NCI-H187 (cell line): ENCODE measurements at regions not wholly inside any gene's neighbourhood (a gene's known extent, or its start where the extent isn't known, plus 50 kb on each side); places are given as distances from the start of the nearest gene placed in this dataset.

Source experiments
- DNase-seq, 2 experiments: peaks; one replicate each; lab custom pipeline; 2025; lab: John Stamatoyannopoulos, UW

DNA sequence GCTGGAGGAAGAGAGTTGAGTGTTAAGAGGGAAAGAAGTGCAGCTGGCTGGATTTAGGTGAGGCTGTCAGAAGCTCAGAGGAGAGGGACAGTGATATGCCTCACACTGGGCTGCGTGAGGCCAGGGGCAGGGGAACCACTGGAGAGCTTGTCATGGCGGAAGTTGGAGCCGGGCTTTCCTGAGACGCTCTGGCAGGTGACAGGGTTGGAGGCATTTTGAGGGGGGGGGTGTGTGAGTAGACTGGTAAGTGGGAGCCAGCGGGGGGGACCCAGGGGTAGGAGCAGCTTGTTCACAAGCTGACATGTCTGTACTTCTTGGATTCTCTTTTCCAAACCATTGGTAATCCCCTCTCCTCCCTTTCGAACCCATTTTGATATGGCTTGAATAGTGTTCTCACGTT, 331.5 kb upstream of the RGMA start:
- no peak for DNase-seq

DNA sequence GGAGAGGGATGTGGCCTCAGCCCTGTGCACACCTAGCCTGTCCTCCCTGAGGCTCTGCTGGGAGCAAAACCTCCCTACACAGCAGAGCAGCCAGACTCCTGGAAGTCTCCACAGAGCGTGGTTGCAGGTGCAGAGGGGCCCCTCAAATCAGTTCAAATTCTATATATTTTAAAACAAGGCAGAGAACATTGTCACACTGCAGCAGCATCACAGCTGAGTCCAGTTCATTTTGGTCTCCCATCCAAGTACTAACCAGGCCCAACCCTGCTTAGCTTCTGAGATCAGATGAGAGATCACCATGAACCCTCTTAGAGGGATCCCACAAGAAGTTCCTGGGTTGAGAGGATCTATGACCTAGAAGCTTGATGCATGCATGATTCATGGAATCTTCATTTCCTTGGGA, 331.0 kb upstream of the RGMA start:
- DNase-seq, result no peak

DNA sequence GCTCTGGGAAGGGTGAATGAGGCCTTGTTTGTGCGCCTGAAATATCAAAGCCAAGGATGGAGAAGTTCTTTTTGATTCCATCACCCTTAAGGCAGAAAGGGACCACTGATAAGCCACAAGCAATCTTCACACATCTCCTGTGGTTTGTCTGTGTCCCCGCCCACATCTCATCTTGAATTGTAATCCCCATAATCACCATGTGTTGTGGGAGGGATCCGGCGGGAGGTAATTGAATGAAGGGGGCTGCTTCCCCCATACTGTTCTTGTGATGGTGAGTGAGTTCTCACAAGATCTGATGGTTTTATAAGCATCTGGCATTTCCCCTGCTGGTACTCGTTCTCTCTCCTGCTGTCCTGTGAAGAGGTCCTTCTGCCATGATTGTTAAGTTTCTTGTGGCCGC, 329.6 kb upstream of the RGMA start:
- DNase-seq, result no peak

DNA sequence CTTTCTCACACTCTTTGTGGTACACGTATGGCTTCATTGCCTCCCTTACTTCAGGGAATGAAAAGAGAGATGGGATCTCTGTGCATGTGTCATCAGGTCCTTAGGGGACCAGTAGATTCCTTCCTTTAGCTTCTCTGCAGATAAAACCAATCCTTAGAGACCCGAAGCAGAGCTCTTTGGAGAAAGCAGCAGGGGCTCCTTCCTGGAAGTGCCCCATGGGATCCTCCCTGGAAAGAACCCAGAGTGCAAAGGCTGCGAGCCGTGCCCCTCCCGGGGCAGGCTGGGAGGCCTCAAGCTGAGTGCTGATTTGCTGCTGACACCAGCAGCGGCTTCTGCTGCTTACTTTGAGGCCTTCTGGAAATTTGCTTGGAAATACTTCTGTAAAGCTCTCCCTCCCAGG, 328.6 kb upstream of the RGMA start:
- no peak for DNase-seq

DNA sequence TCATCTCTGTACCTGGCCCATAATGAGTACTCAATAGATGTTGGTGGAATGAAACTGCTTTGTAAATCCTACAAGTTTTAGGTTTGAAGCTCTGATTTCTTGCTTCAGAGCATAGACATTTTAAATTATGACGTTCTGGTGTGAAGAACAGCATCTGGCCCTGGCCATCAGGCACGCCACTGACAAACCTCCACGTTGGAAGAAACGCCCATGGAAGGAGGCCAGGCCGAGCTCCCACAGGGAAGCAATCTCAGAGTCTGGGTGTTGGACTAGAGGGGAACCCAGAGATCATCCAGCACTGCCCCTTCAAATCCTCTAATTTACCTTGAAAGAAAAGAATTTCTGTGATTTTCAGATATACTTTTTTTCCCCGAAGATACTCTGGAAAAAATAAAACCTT, 328.1 kb upstream of the RGMA start:
- DNase-seq, result no peak

DNA sequence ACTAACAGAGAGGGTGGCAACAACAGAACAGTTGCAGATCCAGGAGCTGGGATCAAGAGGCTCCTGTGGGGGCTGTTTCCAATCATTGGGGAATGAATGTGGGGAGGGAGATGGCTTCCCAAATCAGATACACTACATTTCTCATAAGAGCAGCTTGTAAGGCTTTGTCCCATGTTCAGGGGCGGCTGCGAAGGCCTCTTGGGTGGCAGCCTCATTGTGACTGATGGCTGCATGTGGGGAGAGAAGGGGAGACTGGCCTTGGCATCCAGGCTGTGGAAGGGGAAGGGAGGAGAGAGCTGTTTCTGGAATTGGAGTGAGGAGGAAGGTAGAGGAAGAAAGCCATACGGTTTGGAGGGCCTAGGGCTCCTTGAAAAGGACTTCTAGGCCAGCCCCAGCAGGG, 326.6 kb upstream of the RGMA start:
- DNase-seq, result no peak

DNA sequence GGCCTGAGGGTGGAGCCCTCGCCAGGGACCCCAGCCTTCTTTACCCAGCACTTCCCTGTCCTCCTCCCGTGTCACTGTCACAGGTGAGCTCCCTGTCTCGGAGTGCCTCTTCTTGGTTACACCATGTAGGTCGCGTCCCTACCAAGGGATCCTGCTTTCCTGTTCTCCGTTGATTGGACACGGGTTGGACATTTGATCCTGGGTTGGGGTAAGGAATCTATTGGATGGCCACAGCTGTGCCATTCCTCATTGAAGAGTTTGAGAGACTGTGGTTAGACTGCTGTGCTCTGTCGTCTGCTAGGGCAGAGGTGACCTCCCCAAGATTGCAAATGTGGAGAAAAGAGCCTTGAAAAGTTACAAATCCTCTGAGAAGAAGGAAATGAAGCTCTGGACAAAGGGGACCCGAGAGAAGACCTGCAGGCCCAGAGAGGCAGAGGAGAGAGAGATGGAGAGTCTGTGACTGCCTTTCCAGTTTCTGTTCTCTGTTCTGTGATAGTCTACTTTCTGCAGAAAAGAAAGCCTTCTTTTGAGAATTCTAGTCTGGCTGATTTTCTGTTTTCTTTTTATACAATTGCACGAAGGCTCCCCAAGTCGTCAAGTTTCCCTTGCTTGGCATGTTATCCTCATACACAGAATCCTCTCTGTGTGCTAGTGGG, 325.7 kb upstream of the RGMA start:
- DNase-seq, result no peak

DNA sequence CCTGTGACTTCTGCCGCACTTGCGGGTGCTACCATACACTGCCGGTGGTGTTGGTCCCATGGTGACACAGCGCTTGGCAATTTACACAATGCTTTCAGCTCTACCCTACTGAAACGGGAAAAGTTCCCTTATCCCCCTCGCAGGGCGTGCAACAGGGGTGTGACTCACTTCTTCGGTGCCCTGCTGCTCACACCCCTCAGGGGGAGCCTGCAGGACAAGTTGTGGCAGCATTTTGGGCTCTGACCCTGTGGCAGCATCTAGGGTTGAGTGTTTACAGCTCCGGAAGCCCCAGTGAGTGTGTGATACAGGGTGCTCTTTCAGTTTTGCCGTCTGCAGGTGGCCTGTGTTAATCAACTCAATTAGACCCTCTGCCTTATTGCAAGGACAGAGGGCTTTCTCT, 324.7 kb upstream of the RGMA start:
- no peak for DNase-seq

DNA sequence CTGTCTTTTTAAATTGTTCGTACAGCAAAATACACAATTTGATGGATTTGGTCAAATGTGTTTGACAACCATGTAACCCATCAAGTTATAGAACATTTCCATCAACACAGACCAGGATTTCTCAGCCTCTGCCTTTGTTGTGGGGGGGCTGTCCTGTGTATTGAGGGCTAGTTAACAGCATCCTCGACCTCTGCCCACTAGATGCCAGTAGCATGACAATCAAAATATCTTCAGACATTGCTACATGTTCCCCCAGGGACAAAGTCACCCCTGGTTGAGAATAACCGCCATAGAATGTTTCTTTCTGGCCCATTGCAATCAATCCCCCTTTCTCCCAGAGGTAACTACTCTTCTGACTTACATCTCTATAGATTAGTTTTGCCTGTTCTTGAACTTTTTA, 310.1 kb upstream of the RGMA start:
- no peak for DNase-seq

DNA sequence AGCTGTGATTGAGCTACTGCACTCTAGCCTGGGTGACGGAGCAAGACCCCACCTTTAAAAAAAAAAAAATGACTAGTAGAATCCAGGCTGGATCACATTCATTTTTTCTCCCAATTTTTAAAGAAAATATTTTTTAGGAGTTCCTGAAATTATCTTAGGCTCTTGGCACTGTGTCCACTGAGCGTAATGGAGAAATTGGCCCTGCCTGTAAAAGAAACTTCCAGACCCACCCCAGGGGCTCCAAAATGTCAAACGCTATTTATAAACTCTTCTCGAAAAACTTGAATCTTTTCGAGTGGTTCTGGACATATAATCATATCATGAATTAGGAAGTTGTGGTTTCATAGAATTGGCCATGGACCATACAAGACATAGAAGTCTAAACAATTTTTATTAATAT, 300.2 kb upstream of the RGMA start:
- no peak for DNase-seq

DNA sequence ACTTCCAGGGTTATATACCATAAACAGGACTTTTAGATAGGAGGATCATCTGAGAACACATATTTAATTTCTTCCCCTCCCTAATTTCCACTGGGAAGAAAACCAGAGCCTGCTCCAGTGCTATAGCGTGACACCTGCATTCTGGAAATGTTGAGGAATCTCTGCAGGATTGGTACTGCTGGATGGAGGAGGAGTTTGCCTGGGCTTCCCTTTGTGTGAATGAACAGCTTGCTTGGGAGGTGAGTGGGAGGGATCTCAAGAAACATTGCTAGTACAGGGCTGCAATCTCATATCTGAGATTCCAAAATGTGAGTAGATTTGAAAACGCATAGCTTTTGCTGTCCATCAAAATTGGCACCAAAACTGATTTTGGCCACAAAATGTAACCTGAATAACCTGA, 295.9 kb upstream of the RGMA start:
- no peak for DNase-seq

DNA sequence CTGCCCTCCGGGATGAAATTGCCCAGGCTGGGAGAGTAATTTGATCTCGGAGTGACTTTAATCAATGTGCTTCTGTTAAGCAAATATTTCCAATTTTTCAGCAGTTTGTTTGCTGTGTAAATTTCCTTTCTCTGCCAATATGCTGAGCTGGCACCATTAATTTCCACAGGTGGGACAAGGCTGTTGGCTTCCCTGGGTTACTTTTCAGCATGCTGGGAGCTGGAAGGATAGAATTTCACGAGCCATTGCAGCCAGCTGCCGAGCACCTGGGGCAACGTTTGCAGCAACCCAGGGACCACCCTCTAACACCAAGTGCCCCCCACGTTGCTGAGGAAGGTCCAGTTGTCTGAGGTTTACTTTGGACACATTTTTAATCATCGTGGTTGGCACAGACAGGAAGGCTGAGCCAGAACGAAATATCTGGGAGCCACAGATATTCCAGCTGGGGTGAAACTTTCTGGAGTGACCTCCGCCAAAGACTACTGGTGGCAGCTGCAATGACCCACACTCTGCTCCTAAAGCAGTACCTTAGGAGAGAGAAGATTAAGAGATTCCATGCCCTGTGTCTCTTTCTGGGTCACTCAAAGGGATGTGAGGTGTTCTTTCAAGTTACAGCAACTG, 293.3 kb upstream of the RGMA start:
- no peak for DNase-seq

DNA sequence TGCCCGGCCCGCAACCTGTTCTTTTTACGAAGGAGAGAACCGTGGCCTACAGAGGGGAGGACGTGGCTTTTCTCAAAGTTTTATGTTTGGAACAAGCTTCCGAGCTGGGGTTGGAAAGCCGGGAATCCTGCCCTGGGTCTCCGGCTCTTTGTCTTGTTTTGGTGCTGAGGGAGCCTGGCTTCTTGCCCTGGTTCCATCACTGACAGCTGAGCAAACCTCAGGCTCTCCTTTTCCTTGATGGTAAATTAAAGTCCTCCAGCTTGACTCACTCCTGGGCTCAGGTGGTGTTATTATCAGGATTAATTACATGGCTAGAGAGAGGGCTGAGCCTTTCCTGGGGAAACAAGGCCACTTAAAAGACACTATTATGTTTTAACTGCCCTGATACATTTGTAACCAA, 289.5 kb upstream of the RGMA start:
- no peak for DNase-seq

DNA sequence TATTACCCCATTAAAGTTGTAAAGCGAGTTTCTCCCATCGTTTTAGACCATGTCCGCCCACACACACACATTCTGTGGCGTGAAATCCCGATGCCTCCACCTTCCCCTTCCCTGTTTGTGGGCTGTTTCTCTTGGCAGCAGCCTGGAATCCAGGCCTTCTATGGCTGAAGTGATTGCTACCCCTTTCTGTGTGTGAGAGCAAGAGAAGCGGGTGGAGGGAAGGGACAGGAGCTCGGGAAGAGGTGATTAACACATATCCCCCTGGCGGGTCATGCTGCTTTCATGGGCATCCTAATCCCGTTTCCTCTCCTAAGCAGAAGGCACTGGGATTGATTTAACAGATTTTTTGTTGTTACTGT, 283.8 kb upstream of the RGMA start:
- DNase-seq, result no peak

DNA sequence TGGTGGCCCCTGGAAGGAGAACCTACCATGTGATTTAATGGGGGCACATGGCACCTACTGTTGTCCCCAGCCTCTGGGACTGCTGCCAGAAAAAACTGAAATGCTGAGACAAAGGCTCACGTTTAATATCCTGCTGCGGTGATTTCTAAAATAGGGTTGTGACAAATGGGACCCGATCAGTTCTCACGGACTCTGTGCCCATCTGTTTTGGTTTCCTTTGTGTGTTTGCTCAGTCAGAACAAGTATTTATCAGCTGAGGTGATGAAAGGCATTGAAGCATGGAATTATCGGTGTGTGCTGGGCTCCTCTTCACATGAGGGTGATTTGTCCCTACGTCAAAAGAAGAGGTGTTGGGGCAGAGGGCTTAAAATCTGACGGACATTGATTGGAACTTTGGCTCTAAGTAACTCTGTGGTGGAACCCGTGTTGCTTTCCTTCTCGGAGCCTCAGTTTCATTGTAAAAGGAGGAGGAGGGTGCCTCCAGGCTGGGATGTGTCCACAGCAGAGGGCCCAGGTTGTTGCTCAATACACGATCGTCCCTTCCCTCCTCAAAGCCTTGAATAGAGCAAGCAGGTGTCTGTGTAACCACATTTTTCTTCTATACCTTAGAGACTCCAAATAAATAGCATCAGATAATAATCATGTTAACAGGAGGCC, 283.3 kb upstream of the RGMA start:
- DNase-seq, result no peak

DNA sequence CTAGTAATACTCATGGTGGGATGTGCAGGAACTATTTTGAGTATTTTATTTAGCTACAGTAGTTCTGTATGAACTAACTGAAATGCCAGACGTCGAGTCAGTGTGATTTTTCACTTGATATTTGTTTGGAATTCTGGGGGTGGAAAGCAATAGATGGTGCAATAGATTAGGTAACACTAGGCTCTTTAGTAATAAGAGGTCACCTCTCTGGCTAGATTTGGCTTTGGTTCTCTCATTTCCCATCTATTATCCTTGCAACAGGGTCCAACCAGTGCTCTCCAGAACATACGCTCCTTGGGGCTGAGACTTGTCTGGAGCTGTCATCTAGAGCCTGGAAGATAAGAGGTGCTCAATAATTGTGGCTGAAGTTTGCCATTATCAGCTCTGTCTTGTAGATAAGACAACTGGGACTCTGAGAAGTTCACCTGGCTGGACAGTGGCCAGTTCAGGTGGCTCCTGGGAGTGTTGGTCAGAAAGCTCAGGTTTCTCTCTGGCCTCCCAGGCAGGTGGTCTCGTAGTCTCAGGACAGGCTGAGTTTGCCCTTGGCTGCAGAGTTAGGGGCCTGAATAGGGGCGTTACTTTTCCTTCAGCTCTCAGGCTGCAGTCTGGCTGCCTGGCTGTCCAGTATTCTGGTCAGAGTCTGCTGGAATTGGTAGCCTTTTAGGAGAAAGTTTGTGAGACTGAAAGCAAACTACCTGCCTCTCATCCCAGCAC, 277.5 kb upstream of the RGMA start:
- DNase-seq, result no peak

DNA sequence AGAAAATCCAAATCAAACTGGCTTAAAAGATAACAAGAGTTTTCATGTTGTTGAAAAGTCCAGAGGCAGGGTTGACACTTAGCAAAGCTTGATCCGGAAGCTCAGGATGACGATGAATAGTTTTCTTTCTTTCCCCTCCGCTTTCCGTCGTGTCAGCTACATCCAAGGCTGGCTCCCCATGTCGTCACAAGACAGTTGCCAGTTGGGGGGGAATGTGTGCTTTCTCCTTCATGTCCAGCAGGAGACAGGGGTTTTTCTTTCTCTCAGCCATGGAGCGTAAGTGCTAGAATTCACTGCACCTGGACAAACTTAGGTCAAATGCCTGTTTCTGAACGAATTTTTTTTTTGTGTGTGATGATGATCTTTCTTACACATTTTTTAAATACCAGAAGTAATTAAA, 273.8 kb upstream of the RGMA start:
- DNase-seq, result no peak

DNA sequence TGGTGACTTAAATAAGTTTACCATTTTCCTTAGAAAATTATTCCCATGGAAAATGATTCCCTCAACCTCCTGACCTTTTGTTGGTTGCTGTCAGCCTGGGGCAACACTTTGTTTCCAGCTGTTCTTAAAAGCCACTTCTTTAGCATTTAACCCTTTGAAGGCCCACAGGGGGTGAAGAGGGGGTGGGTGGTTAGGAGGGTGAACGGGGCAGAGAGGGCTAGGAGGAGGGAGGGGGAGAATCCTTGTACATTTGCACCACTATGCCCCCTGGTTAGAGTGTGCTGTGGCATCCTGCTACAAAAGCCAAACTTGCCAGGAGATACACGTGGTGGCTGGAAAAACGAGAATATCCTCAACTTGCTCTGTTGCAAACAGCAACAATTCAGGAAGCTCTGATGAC, 273.2 kb upstream of the RGMA start:
- DNase-seq, result no peak

DNA sequence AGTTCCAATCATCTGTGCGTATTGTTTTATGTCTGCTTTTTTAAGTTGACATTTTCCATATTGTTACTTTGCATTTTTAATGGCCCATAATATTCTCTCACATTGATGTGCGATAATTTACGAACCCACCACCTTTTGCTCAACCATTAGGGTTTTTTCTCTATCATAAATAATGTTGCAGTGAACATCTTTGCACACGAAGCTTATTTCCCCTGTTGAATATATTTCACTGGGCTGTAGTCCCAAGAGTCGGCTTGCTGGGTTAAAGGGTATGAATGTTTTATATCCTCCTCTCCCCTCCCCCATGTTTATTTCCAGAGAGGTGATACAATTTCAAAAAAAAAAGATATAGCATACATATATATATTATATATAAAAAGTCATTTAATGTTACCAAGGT, 272.7 kb upstream of the RGMA start:
- no peak for DNase-seq

DNA sequence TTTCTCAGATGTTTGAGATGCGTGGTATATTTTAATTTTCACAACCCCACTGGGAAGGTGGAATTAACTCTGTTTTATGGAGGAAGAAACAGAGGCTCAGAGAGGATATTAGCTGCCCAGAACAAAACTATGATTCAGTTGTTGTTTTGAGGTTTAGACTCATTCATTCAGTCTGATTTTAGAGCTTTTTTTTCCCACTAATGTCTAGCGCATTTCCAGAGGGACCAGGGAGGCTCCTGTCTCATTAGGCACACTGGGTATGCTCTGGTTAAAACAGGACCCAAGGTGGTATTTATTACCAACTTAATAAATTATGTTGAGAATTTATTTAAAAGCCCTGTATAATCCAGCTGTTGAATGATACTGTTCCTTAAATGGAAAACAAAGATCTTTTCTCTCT, 272.0 kb upstream of the RGMA start:
- no peak for DNase-seq

DNA sequence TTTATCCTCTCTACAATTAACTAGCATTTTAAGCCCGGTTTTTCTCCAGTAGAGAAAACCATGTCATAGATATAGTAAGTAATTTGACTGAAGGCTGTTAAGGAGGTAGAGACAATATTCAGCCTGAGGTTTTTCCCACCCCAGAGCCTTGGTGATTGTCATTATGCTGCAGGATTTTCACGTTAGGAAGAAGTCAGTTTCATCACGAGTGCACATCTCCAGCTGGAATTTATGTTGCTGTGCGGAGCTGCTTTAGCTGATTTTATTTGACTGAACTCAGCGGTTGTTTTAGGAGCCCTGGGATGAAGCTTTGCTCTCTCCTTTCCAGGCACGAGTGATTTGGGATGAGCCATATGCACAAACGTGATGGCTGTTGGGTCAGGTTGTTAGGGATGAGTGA, 271.3 kb upstream of the RGMA start:
- no peak for DNase-seq

DNA sequence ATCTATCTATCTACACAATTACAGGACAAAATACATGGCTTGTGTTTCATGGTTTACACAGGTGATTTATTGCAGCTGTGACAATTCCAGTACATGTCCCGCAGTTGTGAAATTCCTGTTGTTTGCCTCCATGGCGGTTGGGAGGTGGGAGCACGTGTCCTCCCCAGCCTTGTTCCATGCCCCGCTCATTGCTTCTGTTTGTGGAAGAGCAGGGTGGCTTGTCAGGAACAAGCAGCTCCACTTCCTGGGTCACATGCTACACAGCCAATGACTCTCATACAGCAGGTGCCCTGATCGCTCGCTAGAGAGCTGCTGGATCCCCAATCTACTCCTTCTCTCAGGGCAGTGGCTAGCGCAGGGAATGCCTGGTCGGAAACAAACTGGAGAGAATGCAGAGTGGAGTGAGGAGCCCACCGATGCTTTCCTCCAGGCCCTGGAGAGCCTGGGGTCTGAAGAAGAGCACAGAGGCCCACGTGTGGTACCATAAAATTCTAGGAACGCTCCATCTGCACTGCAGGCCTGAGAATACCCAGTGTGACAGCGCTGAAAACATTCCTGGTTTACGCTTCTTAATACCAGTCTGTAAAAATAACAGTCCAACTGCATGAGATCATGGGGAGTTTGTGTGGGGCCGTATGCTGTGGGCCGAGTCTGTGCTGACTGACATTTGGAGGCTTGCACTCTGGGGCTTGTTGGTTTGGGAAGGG, 270.6 kb upstream of the RGMA start:
- no peak for DNase-seq

DNA sequence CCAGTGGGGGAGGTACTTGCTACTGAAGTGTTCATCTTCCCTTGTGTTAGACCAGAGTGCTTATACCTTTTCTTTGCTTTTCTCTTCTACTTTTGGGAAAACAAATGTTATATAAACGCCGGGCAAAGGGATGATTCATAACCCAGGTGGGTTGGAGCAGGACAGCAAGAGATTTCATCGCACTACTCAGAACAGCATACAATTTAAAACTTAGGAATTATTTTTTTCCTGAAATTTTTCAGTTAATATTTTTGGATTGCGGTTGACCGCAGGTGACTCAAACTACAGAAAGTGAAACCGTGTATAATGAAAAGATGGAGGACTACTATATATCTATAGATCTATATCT, 270.0 kb upstream of the RGMA start:
- DNase-seq, result no peak
